Lung (tissue), 11 donors: ENCODE measurements at regions not wholly inside any gene's neighbourhood (a gene's known extent, or its start where the extent isn't known, plus 50 kb on each side); places are given as distances from the start of the nearest gene placed in this dataset.
"Not testable (repeated sequence)": the region's sequence is repeated elsewhere in the genome, so short reads cannot be mapped to it uniquely, and the experiment has no call there.

Source experiments
- ATAC-seq: fragments of 200-7000 bp; cut with Tn5 transposase; one replicate; pipeline ENCODE4 v1.9.1; 2020; ENCODE audit warnings: moderate number of reproducible peaks; ENCODE audit not compliant: insufficient read depth, low FRiP score
- DNase-seq, 3 donors: peaks; one replicate each; pipeline ENCODE4 v3.0.0-alpha.2; 2013 to 2017
- H3K27ac ChIP-seq, 2 donors: one replicate each; pipeline ENCODE4 v1.5.1; 2013; ENCODE audit warnings: mild to moderate bottlenecking in 2 of 2, moderate library complexity in 2 of 2, control low read depth in 1 of 2, inconsistent platforms in 1 of 2, low read depth in 1 of 2, low read length in 1 of 2
- H3K27me3 ChIP-seq, 3 donors: one replicate each; pipeline ENCODE4 v1.5.1; 2013; ENCODE audit warnings: low read length in 2 of 3; ENCODE audit not compliant: control insufficient read depth in 3 of 3, insufficient read depth in 3 of 3
- H3K36me3 ChIP-seq, 4 donors: one replicate each; pipeline ENCODE4 v1.5.1; 2013; ENCODE audit warnings: low read length in 4 of 4, mild to moderate bottlenecking in 1 of 4, moderate library complexity in 1 of 4; ENCODE audit not compliant: control insufficient read depth in 4 of 4, insufficient read depth in 4 of 4
- H3K4me1 ChIP-seq, 5 donors: one replicate each; pipeline ENCODE4 v1.5.1; 2013; ENCODE audit warnings: low read length in 5 of 5, mild to moderate bottlenecking in 2 of 5, moderate library complexity in 1 of 5; ENCODE audit not compliant: control insufficient read depth in 5 of 5, insufficient read depth in 5 of 5
- H3K4me3 ChIP-seq: one replicate; pipeline ENCODE4 v1.5.1; 2013; ENCODE audit warnings: mild to moderate bottlenecking, control low read depth, moderate library complexity
- H3K9ac ChIP-seq, 2 donors: one replicate each; pipeline ENCODE4 v1.5.1; 2013; ENCODE audit warnings: low read length in 2 of 2, control low read depth in 1 of 2; ENCODE audit not compliant: insufficient read depth in 1 of 2
- H3K9me3 ChIP-seq, 4 donors: one replicate each; pipeline ENCODE4 v1.5.1; 2013; ENCODE audit warnings: low read length in 3 of 4, mild to moderate bottlenecking in 1 of 4, moderate library complexity in 1 of 4; ENCODE audit not compliant: control insufficient read depth in 4 of 4, insufficient read depth in 3 of 4
- CTCF ChIP-seq: IDR thresholded peaks from 2 replicates; pipeline ENCODE4 v1.5.1; 2012; ENCODE audit warnings: mild to moderate bottlenecking; ENCODE audit errors: control extremely low read depth, extremely low read depth
- WGBS, 2 donors: extraction: QIAGEN DNeasy Blood & Tissue Kit; methylation state at CpG; one replicate each; pipeline ENCODE4 v1.1.7; 2013; 5-methylcytosine and 5-hydroxymethylcytosine counted together
- donor health status: control.
- donor health status: control.
- donor health status: Bipolar disorder and iron deficiency.
- donor health status: healthy.
- donor health status: DM: yes; HTN: yes; CAD: no.

GRCh38 chr1:117735045-117735992 is 129.5 kb downstream of the TENT5C start:
- Histone ChIP-seq H3K4me1 (no peaks in the 10 kb centered on the region), H3K36me3 (no peaks in the 10 kb centered on the region), H3K27ac (no peak overlapping the region), H3K9ac (no peak overlapping the region), H3K27me3 (no peaks in the 10 kb centered on the region), H3K4me3 (no peak overlapping the region), H3K9me3 (no peaks in the 10 kb centered on the region)
- ATAC-seq (no peak), DNase-seq (peak; percentile 21 to 60 (median 59))
- TF ChIP-seq CTCF = no peak
- WGBS, 2 donors = 0% methylated on average over 2 of the region's 2 CpGs

GRCh38 chr1:117739504-117739903 is 133.7 kb downstream of the TENT5C start:
- TF ChIP-seq CTCF = no peak
- Histone ChIP-seq H3K36me3 (no peaks in the 10 kb centered on the region), H3K9me3 (no peaks in the 10 kb centered on the region), H3K9ac (no peak overlapping the region), H3K4me1 (no peaks in the 10 kb centered on the region), H3K27ac (no peak overlapping the region), H3K4me3 (no peak overlapping the region), H3K27me3 (no peaks in the 10 kb centered on the region)
- 91 to 95% methylated on average over 1 of the region's 1 CpG for WGBS, 2 donors
- ATAC-seq (no peak), DNase-seq (no peak)

GRCh38 chr1:117740496-117740895 is 134.6 kb downstream of the TENT5C start:
- no peaks in the 10 kb centered on the region for H3K36me3 ChIP-seq
- no peaks in the 10 kb centered on the region for H3K9me3 ChIP-seq
- no peak overlapping the region for H3K9ac ChIP-seq
- DNase-seq (no peak), ATAC-seq (no peak)
- TF ChIP-seq CTCF = no peak
- 73 to 84% methylated on average over 3 of the region's 3 CpGs for WGBS, 2 donors
- no peak overlapping the region for H3K27ac ChIP-seq
- H3K4me3 ChIP-seq = no peak overlapping the region
- no peaks in the 10 kb centered on the region for H3K4me1 ChIP-seq
- H3K27me3 ChIP-seq = no peaks in the 10 kb centered on the region

GRCh38 chr1:117746565-117746964 is 140.7 kb downstream of the TENT5C start:
- not testable (repeated sequence) for H3K27ac ChIP-seq, H3K4me1 ChIP-seq, DNase-seq, ATAC-seq, H3K9ac ChIP-seq, H3K36me3 ChIP-seq, H3K4me3 ChIP-seq, H3K9me3 ChIP-seq, H3K27me3 ChIP-seq
